K562 (cell line): ENCODE measurements at regions not wholly inside any gene's neighbourhood (a gene's known extent, or its start where the extent isn't known, plus 50 kb on each side); places are given as distances from the start of the nearest gene placed in this dataset.

Experiments
- CXXC5 ChIP-seq: fragments of 250-450 bp; sonication (Bioruptor Pico); IDR thresholded peaks from 2 replicates; pipeline ENCODE4 v1.8.0; 2022; ENCODE audit warnings: inconsistent platforms, mild to moderate bottlenecking, moderate library complexity
- DEAF1 ChIP-seq: fragments of 450-650 bp; formaldehyde crosslinking; IDR thresholded peaks from 2 replicates; pipeline ENCODE4 v1.4.0; 2020; ENCODE audit warnings: mild to moderate bottlenecking, moderate library complexity
- GTF2A2 ChIP-seq: IDR thresholded peaks from 2 replicates; pipeline ENCODE4 v1.6.1; 2016; ENCODE audit warnings: mild to moderate bottlenecking, missing genetic modification characterization, missing compliant biosample characterization
- HDGF ChIP-seq: fragments of 450-650 bp; IDR thresholded peaks from 2 replicates; pipeline ENCODE4 v1.6.1; 2016
- MECOM ChIP-seq: fragments of 250-450 bp; sonication (Bioruptor Pico); IDR thresholded peaks from 2 replicates; pipeline ENCODE4 v1.8.0; 2022; ENCODE audit warnings: inconsistent platforms
- NCOA1 ChIP-seq: fragments of 450-650 bp; IDR thresholded peaks from 2 replicates; pipeline ENCODE4 v1.6.1; 2016; ENCODE audit warnings: low read depth
- NR2C1 ChIP-seq, 2 experiments: fragments of 450-650 bp; IDR thresholded peaks; 2 replicates each; pipeline ENCODE4 v1.6.1; 2017; ENCODE audit warnings: mild to moderate bottlenecking in 2 of 2, antibody characterized with exemption in 1 of 2, inconsistent platforms in 1 of 2, missing compliant biosample characterization in 1 of 2, missing genetic modification characterization in 1 of 2
- PTRF ChIP-seq: fragments of 450-650 bp; IDR thresholded peaks from 2 replicates; pipeline ENCODE4 v1.6.1; 2016; ENCODE audit warnings: mild to moderate bottlenecking, missing genetic modification characterization, missing compliant biosample characterization
- PURB ChIP-seq: sonication (generic); formaldehyde crosslinking; IDR thresholded peaks from 2 replicates; pipeline ENCODE4 v1.9.0; 2021; ENCODE audit warnings: low read depth, mild to moderate bottlenecking, missing genetic modification reagents
- SAFB ChIP-seq: fragments of 200-400 bp; formaldehyde crosslinking; IDR thresholded peaks from 2 replicates; pipeline ENCODE4 v1.6.1; 2017; ENCODE audit warnings: low read depth, low read length, borderline replicate concordance
- TARDBP ChIP-seq: fragments of 450-650 bp; IDR thresholded peaks from 2 replicates; pipeline ENCODE4 v1.6.1; 2016
- TCF3 ChIP-seq: sonication (generic); formaldehyde crosslinking; IDR thresholded peaks from 2 replicates; pipeline ENCODE4 v1.4.0; 2020; ENCODE audit warnings: mild to moderate bottlenecking, missing genetic modification reagents
- TEAD4 ChIP-seq, 2 experiments: sonication (generic) in 1 of 2; formaldehyde crosslinking in 1 of 2; IDR thresholded peaks; 2 replicates each; pipeline versions ENCODE4 v1.6.1 to v1.8.0; 2012 to 2022; ENCODE audit warnings: borderline replicate concordance in 1 of 2, inconsistent platforms in 1 of 2, low read length in 1 of 2, mild to moderate bottlenecking in 1 of 2, missing genetic modification reagents in 1 of 2
- WHSC1 ChIP-seq: IDR thresholded peaks from one replicate; pipeline ENCODE4 v1.6.1; 2012; ENCODE audit warnings: low read length, control low read depth, inconsistent platforms
- YY1 ChIP-seq, 3 experiments: IDR thresholded peaks; 2 replicates each; pipeline ENCODE4 v1.6.1; 2011; ENCODE audit warnings: low read length in 2 of 3, mild to moderate bottlenecking in 2 of 3, moderate library complexity in 2 of 3, borderline replicate concordance in 1 of 3, control low read depth in 1 of 3, low read depth in 1 of 3; ENCODE audit not compliant: insufficient read depth in 3 of 3, insufficient replicate concordance in 2 of 3, control insufficient read depth in 1 of 3, insufficient read length in 1 of 3; ENCODE audit errors: extremely low read depth in 1 of 3
- ZBTB12 ChIP-seq: fragments of 250-450 bp; sonication (Bioruptor Pico); IDR thresholded peaks from 2 replicates; pipeline ENCODE4 v1.4.0; 2020
- TF ChIP-seq, protein P1 (sequence below): sonication (generic); formaldehyde crosslinking; IDR thresholded peaks from 2 replicates; pipeline ENCODE4 v1.8.0; 2022; ENCODE audit warnings: missing genetic modification reagents, mild to moderate bottlenecking, borderline replicate concordance

GRCh38 chr22:48561676-48562075 lies 1266.0 kb downstream of the BRD1 start (continued):
- TF ChIP-seq, protein P1, sequence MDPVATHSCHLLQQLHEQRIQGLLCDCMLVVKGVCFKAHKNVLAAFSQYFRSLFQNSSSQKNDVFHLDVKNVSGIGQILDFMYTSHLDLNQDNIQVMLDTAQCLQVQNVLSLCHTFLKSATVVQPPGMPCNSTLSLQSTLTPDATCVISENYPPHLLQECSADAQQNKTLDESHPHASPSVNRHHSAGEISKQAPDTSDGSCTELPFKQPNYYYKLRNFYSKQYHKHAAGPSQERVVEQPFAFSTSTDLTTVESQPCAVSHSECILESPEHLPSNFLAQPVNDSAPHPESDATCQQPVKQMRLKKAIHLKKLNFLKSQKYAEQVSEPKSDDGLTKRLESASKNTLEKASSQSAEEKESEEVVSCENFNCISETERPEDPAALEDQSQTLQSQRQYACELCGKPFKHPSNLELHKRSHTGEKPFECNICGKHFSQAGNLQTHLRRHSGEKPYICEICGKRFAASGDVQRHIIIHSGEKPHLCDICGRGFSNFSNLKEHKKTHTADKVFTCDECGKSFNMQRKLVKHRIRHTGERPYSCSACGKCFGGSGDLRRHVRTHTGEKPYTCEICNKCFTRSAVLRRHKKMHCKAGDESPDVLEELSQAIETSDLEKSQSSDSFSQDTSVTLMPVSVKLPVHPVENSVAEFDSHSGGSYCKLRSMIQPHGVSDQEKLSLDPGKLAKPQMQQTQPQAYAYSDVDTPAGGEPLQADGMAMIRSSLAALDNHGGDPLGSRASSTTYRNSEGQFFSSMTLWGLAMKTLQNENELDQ (CRISPR knock-in tag), result no peak
- TF ChIP-seq TARDBP (no peak), TCF3 (CRISPR knock-in tag) (no peak), DEAF1 (CRISPR knock-in tag) (no peak), PURB (CRISPR knock-in tag) (no peak), NCOA1 (no peak), ZBTB12 (CRISPR knock-in tag) (no peak), SAFB (no peak), WHSC1 (no peak), TEAD4 (IDR thresholded peaks at IDR 0.05; ENCODE audit: low read length) (no peak), TEAD4 (CRISPR knock-in tag; IDR thresholded peaks at IDR 0.05; ENCODE audit: borderline replicate concordance) (no peak), CXXC5 (CRISPR knock-in tag) (no peak), MECOM (CRISPR knock-in tag) (no peak), HDGF (no peak), GTF2A2 (tag) (no peak), PTRF (tag) (no peak), YY1 (IDR thresholded peaks at IDR 0.05; ENCODE audit: borderline replicate concordance in 1 of 3, control insufficient read depth in 1 of 3, extremely low read depth in 1 of 3, insufficient read depth in 3 of 3, insufficient read length in 1 of 3, insufficient replicate concordance in 2 of 3, low read depth in 1 of 3, low read length in 2 of 3) (no peak), NR2C1 (IDR thresholded peaks at IDR 0.05) (no peak), NR2C1 (tag; IDR thresholded peaks at IDR 0.05) (no peak)
